WTC11 (cell line): ENCODE measurements at regions not wholly inside any gene's neighbourhood (a gene's known extent, or its start where the extent isn't known, plus 50 kb on each side); places are given as distances from the start of the nearest gene placed in this dataset.

Source experiments
- ATAC-seq: fragments of 200-7000 bp; cut with Tn5 transposase; 2 replicates; pipeline ENCODE4 v1.10.0; 2021; ENCODE audit warnings: mild to moderate bottlenecking, moderate library complexity
- CTCF ChIA-PET: fragments of 300-600 bp; sonication (Branson Sonifier 250); formaldehyde crosslinking; loops from one replicate; lab custom pipeline; 2021; ENCODE audit warnings: antibody characterized with exemption; lab: Charles Lee
- POLR2A ChIA-PET: fragments of 350-600 bp; sonication (Branson Sonifier 250); formaldehyde crosslinking; loops from one replicate; lab custom pipeline; 2021; ENCODE audit warnings: antibody characterized with exemption; lab: Charles Lee
- DNase-seq: peaks from one replicate; pipeline ENCODE4 v3.0.0; 2021; ENCODE audit warnings: low spot score
- H3K27ac Mint-ChIP-seq: 2 replicates; pipeline ENCODE4 v1.8.0; 2021; ENCODE audit warnings: mixed read lengths
- H3K27me3 Mint-ChIP-seq: 2 replicates; pipeline ENCODE4 v1.8.0; 2021; ENCODE audit warnings: low read depth, mild to moderate bottlenecking, moderate library complexity, mixed read lengths
- H3K36me3 Mint-ChIP-seq: 2 replicates; pipeline ENCODE4 v1.8.0; 2021; ENCODE audit warnings: mixed read lengths
- H3K4me1 Mint-ChIP-seq: 2 replicates; pipeline ENCODE4 v1.8.0; 2022; ENCODE audit warnings: mixed read lengths
- H3K4me3 Mint-ChIP-seq: 2 replicates; pipeline ENCODE4 v1.8.0; 2021; ENCODE audit warnings: mild to moderate bottlenecking, moderate library complexity, mixed read lengths
- H3K9me3 Mint-ChIP-seq: 2 replicates; pipeline ENCODE4 v1.8.0; 2021; ENCODE audit warnings: mixed read lengths
- AFF4 ChIP-seq: sonication (generic); formaldehyde crosslinking; IDR thresholded peaks from 2 replicates; pipeline ENCODE4 v1.8.1; 2023; ENCODE audit warnings: mild to moderate bottlenecking, missing genetic modification reagents, borderline replicate concordance
- ELF4 ChIP-seq: sonication (generic); formaldehyde crosslinking; IDR thresholded peaks from 2 replicates; pipeline ENCODE4 v1.8.1; 2022; ENCODE audit warnings: low read depth, mild to moderate bottlenecking, moderate library complexity, missing genetic modification reagents
- FOXJ3 ChIP-seq: sonication (generic); formaldehyde crosslinking; IDR thresholded peaks from 2 replicates; pipeline ENCODE4 v1.9.0; 2021; ENCODE audit warnings: missing genetic modification reagents, mild to moderate bottlenecking, borderline replicate concordance
- HMGA2 ChIP-seq: fragments of 250-450 bp; sonication (Bioruptor Pico); IDR thresholded peaks from 2 replicates; pipeline ENCODE4 v1.4.0; 2021; ENCODE audit warnings: mild to moderate bottlenecking, moderate library complexity
- MYBL2 ChIP-seq: sonication (generic); formaldehyde crosslinking; IDR thresholded peaks from 2 replicates; pipeline ENCODE4 v1.8.1; 2023; ENCODE audit warnings: mild to moderate bottlenecking, moderate library complexity, missing genetic modification reagents
- NFE2L1 ChIP-seq: sonication (generic); formaldehyde crosslinking; IDR thresholded peaks from 2 replicates; pipeline ENCODE4 v1.8.1; 2023; ENCODE audit warnings: missing genetic modification reagents
- OVOL2 ChIP-seq: fragments of 250-450 bp; sonication (Bioruptor Pico); IDR thresholded peaks from 2 replicates; pipeline ENCODE4 v1.9.0; 2021; ENCODE audit warnings: mild to moderate bottlenecking, borderline replicate concordance
- TEAD1 ChIP-seq: sonication (generic); formaldehyde crosslinking; IDR thresholded peaks from 2 replicates; pipeline ENCODE4 v1.8.0; 2022; ENCODE audit warnings: mild to moderate bottlenecking, missing genetic modification reagents
- ZNF232 ChIP-seq: sonication (generic); formaldehyde crosslinking; IDR thresholded peaks from 2 replicates; pipeline ENCODE4 v1.8.0; 2022; ENCODE audit warnings: mild to moderate bottlenecking, missing genetic modification reagents
- ZNF263 ChIP-seq: sonication (generic); formaldehyde crosslinking; IDR thresholded peaks from 2 replicates; pipeline ENCODE4 v1.8.1; 2022; ENCODE audit warnings: low read depth, mild to moderate bottlenecking, moderate library complexity, missing genetic modification reagents
- TF ChIP-seq, protein P1 (sequence below): fragments of 200-600 bp; IDR thresholded peaks from 2 replicates; pipeline ENCODE4 v1.8.0; 2022; ENCODE audit warnings: antibody characterized with exemption
- TF ChIP-seq, protein P2 (sequence below): sonication (generic); formaldehyde crosslinking; IDR thresholded peaks from 2 replicates; pipeline ENCODE4 v1.8.0; 2022; ENCODE audit warnings: mild to moderate bottlenecking, missing genetic modification reagents
- TF ChIP-seq, protein P3 (sequence below): sonication (generic); formaldehyde crosslinking; IDR thresholded peaks from 2 replicates; pipeline ENCODE4 v1.8.1; 2022; ENCODE audit warnings: low read depth, missing genetic modification reagents, borderline replicate concordance
- TF ChIP-seq, protein P4 (sequence below): sonication (generic); formaldehyde crosslinking; IDR thresholded peaks from 2 replicates; pipeline ENCODE4 v1.8.1; 2022; ENCODE audit warnings: missing genetic modification reagents, borderline replicate concordance

- Mint-ChIP-seq H3K4me3 (no peak overlapping the region), H3K36me3 (no peaks in the 10 kb centered on the region), H3K9me3 (no peaks in the 10 kb centered on the region), H3K27me3 (no peaks in the 10 kb centered on the region), H3K27ac (no peak overlapping the region; the same call in 1 of the 2 replicates), H3K4me1 (no peaks in the 10 kb centered on the region)
- ChIA-PET CTCF (interaction anchor here (1.0 kb wide), 1 partner anchor 81 kb away, joined by 3 read pairs; no protein-coding TSS in a partner anchor), POLR2A (no interaction called here)
- no peak for TF ChIP-seq ZNF232 (CRISPR knock-in tag)
- DNase-seq (no peak), ATAC-seq (no peak)
Observed at GRCh38 chr1:193520472-193520871, 334.1 kb upstream of the B3GALT2 start.

- Mint-ChIP-seq H3K27me3 (no peaks in the 10 kb centered on the region), H3K4me3 (no peak overlapping the region), H3K4me1 (no peaks in the 10 kb centered on the region), H3K27ac (no peak overlapping the region), H3K36me3 (no peaks in the 10 kb centered on the region), H3K9me3 (no peaks in the 10 kb centered on the region)
- POLR2A ChIA-PET, result no interaction called here
- ATAC-seq (peak; percentile 96), DNase-seq (peak; percentile 52)
- CTCF ChIA-PET, result interaction anchor here (1.0 kb wide), 1 partner anchor 81 kb away, joined by 3 read pairs; no protein-coding TSS in a partner anchor
- TF ChIP-seq MYBL2 (CRISPR knock-in tag), result no peak
- TF ChIP-seq, protein P1, sequence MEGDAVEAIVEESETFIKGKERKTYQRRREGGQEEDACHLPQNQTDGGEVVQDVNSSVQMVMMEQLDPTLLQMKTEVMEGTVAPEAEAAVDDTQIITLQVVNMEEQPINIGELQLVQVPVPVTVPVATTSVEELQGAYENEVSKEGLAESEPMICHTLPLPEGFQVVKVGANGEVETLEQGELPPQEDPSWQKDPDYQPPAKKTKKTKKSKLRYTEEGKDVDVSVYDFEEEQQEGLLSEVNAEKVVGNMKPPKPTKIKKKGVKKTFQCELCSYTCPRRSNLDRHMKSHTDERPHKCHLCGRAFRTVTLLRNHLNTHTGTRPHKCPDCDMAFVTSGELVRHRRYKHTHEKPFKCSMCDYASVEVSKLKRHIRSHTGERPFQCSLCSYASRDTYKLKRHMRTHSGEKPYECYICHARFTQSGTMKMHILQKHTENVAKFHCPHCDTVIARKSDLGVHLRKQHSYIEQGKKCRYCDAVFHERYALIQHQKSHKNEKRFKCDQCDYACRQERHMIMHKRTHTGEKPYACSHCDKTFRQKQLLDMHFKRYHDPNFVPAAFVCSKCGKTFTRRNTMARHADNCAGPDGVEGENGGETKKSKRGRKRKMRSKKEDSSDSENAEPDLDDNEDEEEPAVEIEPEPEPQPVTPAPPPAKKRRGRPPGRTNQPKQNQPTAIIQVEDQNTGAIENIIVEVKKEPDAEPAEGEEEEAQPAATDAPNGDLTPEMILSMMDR, result peak; percentile 42
Observed at GRCh38 chr1:193519922-193520321, 333.5 kb upstream of the B3GALT2 start.

GRCh38 chr1:193516755-193517388, 330.5 kb upstream of the B3GALT2 start:
- no peak for ATAC-seq
- Mint-ChIP-seq H3K36me3 (no peaks in the 10 kb centered on the region), H3K4me1 (no peaks in the 10 kb centered on the region), H3K27ac (no peak overlapping the region), H3K4me3 (no peak overlapping the region), H3K9me3 (peaks cover under 1% of the 10 kb centered on the region; the same call in 1 of the 2 replicates), H3K27me3 (no peaks in the 10 kb centered on the region)
- DNase-seq, result no peak
- no peak for TF ChIP-seq AFF4 (CRISPR knock-in tag)
- TF ChIP-seq ZNF263, result no peak
- TF ChIP-seq HMGA2, result no peak
- TF ChIP-seq ELF4 (CRISPR knock-in tag), result no peak
- TF ChIP-seq NFE2L1 (CRISPR knock-in tag), result no peak
- TF ChIP-seq OVOL2 (CRISPR knock-in tag), result no peak
- CTCF ChIA-PET, result no interaction called here
- POLR2A ChIA-PET, result no interaction called here

DNA sequence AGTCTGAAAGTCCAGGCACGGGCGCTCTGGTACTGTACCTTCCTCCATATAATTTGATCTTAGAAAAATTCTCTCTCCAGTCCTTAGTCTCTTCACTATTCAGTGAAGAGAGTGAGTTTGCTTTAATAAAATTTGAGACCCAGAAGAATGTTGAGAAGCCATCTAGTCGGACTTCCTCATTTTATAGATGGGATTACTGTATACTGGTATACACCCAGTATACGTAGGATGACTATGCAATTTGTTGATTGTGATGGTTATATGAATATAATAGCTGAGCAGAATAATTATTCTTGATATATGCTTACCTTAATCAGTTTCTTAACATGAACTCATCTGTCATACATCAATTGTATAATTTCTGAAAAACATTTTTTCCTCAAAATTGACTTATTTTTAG, 328.0 kb upstream of the B3GALT2 start:
- ChIA-PET POLR2A (no interaction called here), CTCF (no interaction called here)
- H3K4me1 Mint-ChIP-seq, result no peaks in the 10 kb centered on the region
- no peak overlapping the region for H3K4me3 Mint-ChIP-seq
- DNase-seq, result no peak
- H3K27me3 Mint-ChIP-seq, result no peaks in the 10 kb centered on the region
- H3K9me3 Mint-ChIP-seq, result peaks cover 3% of the 10 kb centered on the region; the same call in 1 of the 2 replicates
- H3K36me3 Mint-ChIP-seq, result no peaks in the 10 kb centered on the region
- ATAC-seq, result no peak
- H3K27ac Mint-ChIP-seq, result no peak overlapping the region
- TF ChIP-seq TEAD1 (CRISPR knock-in tag) (no peak), FOXJ3 (CRISPR knock-in tag) (no peak)
- TF ChIP-seq, protein P2, sequence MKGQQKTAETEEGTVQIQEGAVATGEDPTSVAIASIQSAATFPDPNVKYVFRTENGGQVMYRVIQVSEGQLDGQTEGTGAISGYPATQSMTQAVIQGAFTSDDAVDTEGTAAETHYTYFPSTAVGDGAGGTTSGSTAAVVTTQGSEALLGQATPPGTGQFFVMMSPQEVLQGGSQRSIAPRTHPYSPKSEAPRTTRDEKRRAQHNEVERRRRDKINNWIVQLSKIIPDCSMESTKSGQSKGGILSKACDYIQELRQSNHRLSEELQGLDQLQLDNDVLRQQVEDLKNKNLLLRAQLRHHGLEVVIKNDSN (CRISPR knock-in tag), result no peak
- TF ChIP-seq, protein P3, sequence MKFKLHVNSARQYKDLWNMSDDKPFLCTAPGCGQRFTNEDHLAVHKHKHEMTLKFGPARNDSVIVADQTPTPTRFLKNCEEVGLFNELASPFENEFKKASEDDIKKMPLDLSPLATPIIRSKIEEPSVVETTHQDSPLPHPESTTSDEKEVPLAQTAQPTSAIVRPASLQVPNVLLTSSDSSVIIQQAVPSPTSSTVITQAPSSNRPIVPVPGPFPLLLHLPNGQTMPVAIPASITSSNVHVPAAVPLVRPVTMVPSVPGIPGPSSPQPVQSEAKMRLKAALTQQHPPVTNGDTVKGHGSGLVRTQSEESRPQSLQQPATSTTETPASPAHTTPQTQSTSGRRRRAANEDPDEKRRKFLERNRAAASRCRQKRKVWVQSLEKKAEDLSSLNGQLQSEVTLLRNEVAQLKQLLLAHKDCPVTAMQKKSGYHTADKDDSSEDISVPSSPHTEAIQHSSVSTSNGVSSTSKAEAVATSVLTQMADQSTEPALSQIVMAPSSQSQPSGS, result no peak
- TF ChIP-seq, protein P4, sequence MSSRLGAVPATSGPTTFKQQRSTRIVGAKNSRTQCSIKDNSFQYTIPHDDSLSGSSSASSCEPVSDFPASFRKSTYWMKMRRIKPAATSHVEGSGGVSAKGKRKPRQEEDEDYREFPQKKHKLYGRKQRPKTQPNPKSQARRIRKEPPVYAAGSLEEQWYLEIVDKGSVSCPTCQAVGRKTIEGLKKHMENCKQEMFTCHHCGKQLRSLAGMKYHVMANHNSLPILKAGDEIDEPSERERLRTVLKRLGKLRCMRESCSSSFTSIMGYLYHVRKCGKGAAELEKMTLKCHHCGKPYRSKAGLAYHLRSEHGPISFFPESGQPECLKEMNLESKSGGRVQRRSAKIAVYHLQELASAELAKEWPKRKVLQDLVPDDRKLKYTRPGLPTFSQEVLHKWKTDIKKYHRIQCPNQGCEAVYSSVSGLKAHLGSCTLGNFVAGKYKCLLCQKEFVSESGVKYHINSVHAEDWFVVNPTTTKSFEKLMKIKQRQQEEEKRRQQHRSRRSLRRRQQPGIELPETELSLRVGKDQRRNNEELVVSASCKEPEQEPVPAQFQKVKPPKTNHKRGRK (CRISPR knock-in tag), result no peak
